Small intestine (tissue), 7 donors: ENCODE measurements at regions not wholly inside any gene's neighbourhood (a gene's known extent, or its start where the extent isn't known, plus 50 kb on each side); places are given as distances from the start of the nearest gene placed in this dataset.

Source experiments
- DNase-seq, 2 donors: peaks; one replicate each; pipeline versions ENCODE4 v3.0.0 to v3.0.0-alpha.2; 2013
- FAIRE-seq: peaks from 2 replicates; lab custom pipeline; 2012; peaks lifted over from hg19 to GRCh38; lab: Jason Lieb, UNC
- H3K27ac ChIP-seq, 3 donors: one replicate each; pipeline ENCODE4 v1.5.1; 2013; ENCODE audit warnings: low read length in 2 of 3, mild to moderate bottlenecking in 2 of 3, control low read depth in 1 of 3, inconsistent platforms in 1 of 3, low read depth in 1 of 3, moderate library complexity in 1 of 3
- H3K27me3 ChIP-seq, 3 donors: one replicate each; pipeline ENCODE4 v1.6.1; 2013; ENCODE audit warnings: low read length in 3 of 3, inconsistent platforms in 1 of 3; ENCODE audit not compliant: control insufficient read depth in 3 of 3, insufficient read depth in 3 of 3
- H3K36me3 ChIP-seq, 3 donors: one replicate each; pipeline ENCODE4 v1.6.1; 2013; ENCODE audit warnings: low read length in 3 of 3, inconsistent platforms in 1 of 3, low read depth in 1 of 3, mild to moderate bottlenecking in 1 of 3, moderate library complexity in 1 of 3; ENCODE audit not compliant: control insufficient read depth in 3 of 3, insufficient read depth in 2 of 3
- H3K4me1 ChIP-seq, 3 donors: one replicate each; pipeline ENCODE4 v1.6.1; 2013; ENCODE audit warnings: low read length in 2 of 3, inconsistent platforms in 1 of 3, low read depth in 1 of 3, mild to moderate bottlenecking in 1 of 3, moderate library complexity in 1 of 3; ENCODE audit not compliant: control insufficient read depth in 3 of 3, insufficient read depth in 2 of 3
- H3K4me3 ChIP-seq, 3 donors: one replicate each; pipeline ENCODE4 v1.5.1; 2013; ENCODE audit warnings: low read length in 3 of 3, control low read depth in 1 of 3, inconsistent platforms in 1 of 3, low read depth in 1 of 3, mild to moderate bottlenecking in 1 of 3, moderate library complexity in 1 of 3
- H3K9me3 ChIP-seq, 2 donors: one replicate each; pipeline ENCODE4 v1.6.1; 2013; ENCODE audit warnings: low read depth in 1 of 2, low read length in 1 of 2; ENCODE audit not compliant: control insufficient read depth in 2 of 2, insufficient read depth in 1 of 2
- WGBS, 3 donors: extraction: QIAGEN DNeasy Blood & Tissue Kit; methylation state at CpG; one replicate each; pipeline ENCODE4 v1.1.7; 2013; 5-methylcytosine and 5-hydroxymethylcytosine counted together
- donor health status: healthy with polysubstance abuse.
- donor health status: control.
- donor health status: control.
- donor health status: Bipolar disorder and iron deficiency.
- donor health status: healthy.

GRCh38 chr3:26064297-26064696 lies 274.4 kb downstream of the OXSM start:
- Histone ChIP-seq H3K27ac (no peak overlapping the region), H3K4me3 (no peak overlapping the region), H3K9me3 (no peaks in the 10 kb centered on the region), H3K4me1 (no peaks in the 10 kb centered on the region), H3K27me3 (no peaks in the 10 kb centered on the region), H3K36me3 (no peaks in the 10 kb centered on the region)
- WGBS, 3 donors: 92 to 93% (median 93%) methylated on average over 1 of the region's 1 CpG
- no peak for DNase-seq
- FAIRE-seq: no peak

- no peaks in the 10 kb centered on the region for H3K27me3 ChIP-seq
- no peak for FAIRE-seq
- DNase-seq: no peak
- no peak overlapping the region for H3K4me3 ChIP-seq
- 75 to 78% (median 78%) methylated on average over 4 of the region's 4 CpGs for WGBS, 3 donors
- H3K9me3 ChIP-seq: no peaks in the 10 kb centered on the region
- no peaks in the 10 kb centered on the region for H3K36me3 ChIP-seq
- no peaks in the 10 kb centered on the region for H3K4me1 ChIP-seq
- no peak overlapping the region for H3K27ac ChIP-seq
These were observed 279.0 kb downstream of the OXSM start for GRCh38 chr3:26068890-26069289.

- no peaks in the 10 kb centered on the region for H3K27me3 ChIP-seq
- no peak overlapping the region for H3K27ac ChIP-seq
- no peak overlapping the region for H3K4me3 ChIP-seq
- H3K36me3 ChIP-seq: no peaks in the 10 kb centered on the region
- 39 to 65% (median 61%) methylated on average over 1 of the region's 1 CpG for WGBS, 3 donors
- H3K4me1 ChIP-seq: no peaks in the 10 kb centered on the region
- DNase-seq (no peak), FAIRE-seq (no peak)
- H3K9me3 ChIP-seq: no peaks in the 10 kb centered on the region
These were observed 281.0 kb downstream of the OXSM start for GRCh38 chr3:26070854-26071253.

- FAIRE-seq: no peak
- H3K4me3 ChIP-seq: no peak overlapping the region
- H3K27me3 ChIP-seq: no peaks in the 10 kb centered on the region
- DNase-seq: no peak
- WGBS, 3 donors: 86 to 94% (median 91%) methylated on average over 1 of the region's 1 CpG
- H3K9me3 ChIP-seq: no peaks in the 10 kb centered on the region
- no peaks in the 10 kb centered on the region for H3K4me1 ChIP-seq
- no peak overlapping the region for H3K27ac ChIP-seq
- no peaks in the 10 kb centered on the region for H3K36me3 ChIP-seq
These were observed 284.2 kb downstream of the OXSM start for GRCh38 chr3:26074080-26074479.

GRCh38 chr3:26078539-26078938 lies 288.6 kb downstream of the OXSM start:
- 89 to 96% (median 91%) methylated on average over 1 of the region's 1 CpG for WGBS, 3 donors

GRCh38 chr3:26081166-26081565 lies 291.3 kb downstream of the OXSM start:
- Histone ChIP-seq H3K9me3 (no peaks in the 10 kb centered on the region), H3K27me3 (no peaks in the 10 kb centered on the region), H3K36me3 (no peaks in the 10 kb centered on the region), H3K4me3 (no peak overlapping the region), H3K27ac (no peak overlapping the region), H3K4me1 (no peaks in the 10 kb centered on the region)
- DNase-seq (no peak), FAIRE-seq (no peak)
- 83 to 95% (median 93%) methylated on average over 1 of the region's 1 CpG for WGBS, 3 donors

More at GRCh38 chr3:26078539-26078938, 288.6 kb downstream of the OXSM start:
- H3K27ac ChIP-seq: no peak overlapping the region
- no peak overlapping the region for H3K4me3 ChIP-seq
- H3K9me3 ChIP-seq: no peaks in the 10 kb centered on the region
- no peak for FAIRE-seq
- no peaks in the 10 kb centered on the region for H3K36me3 ChIP-seq
- DNase-seq: no peak
- H3K4me1 ChIP-seq: no peaks in the 10 kb centered on the region
- no peaks in the 10 kb centered on the region for H3K27me3 ChIP-seq

- H3K27me3 ChIP-seq: no peaks in the 10 kb centered on the region
- WGBS, 3 donors: 32 to 60% (median 49%) methylated on average over 1 of the region's 1 CpG
- no peak overlapping the region for H3K4me3 ChIP-seq
- H3K27ac ChIP-seq: no peak overlapping the region
- DNase-seq (no peak), FAIRE-seq (no peak)
- H3K9me3 ChIP-seq: no peaks in the 10 kb centered on the region
- H3K36me3 ChIP-seq: no peaks in the 10 kb centered on the region
- no peaks in the 10 kb centered on the region for H3K4me1 ChIP-seq
These were observed 291.9 kb downstream of the OXSM start for GRCh38 chr3:26081806-26082205.

GRCh38 chr3:26082911-26083310 lies 293.0 kb downstream of the OXSM start:
- Histone ChIP-seq H3K4me3 (no peak overlapping the region), H3K4me1 (no peaks in the 10 kb centered on the region), H3K27ac (no peak overlapping the region), H3K9me3 (peaks cover 0 to 8% of the 10 kb centered on the region in 2 donors), H3K36me3 (no peaks in the 10 kb centered on the region), H3K27me3 (no peaks in the 10 kb centered on the region)
- DNase-seq (no peak), FAIRE-seq (no peak)
- 71 to 86% (median 72%) methylated on average over 3 of the region's 3 CpGs for WGBS, 3 donors

GRCh38 chr3:26084629-26085028 lies 294.7 kb downstream of the OXSM start:
- no peak overlapping the region for H3K4me3 ChIP-seq
- H3K27ac ChIP-seq: no peak overlapping the region
- DNase-seq: no peak
- H3K36me3 ChIP-seq: no peaks in the 10 kb centered on the region
- H3K4me1 ChIP-seq: no peaks in the 10 kb centered on the region
- H3K27me3 ChIP-seq: no peaks in the 10 kb centered on the region
- WGBS, 3 donors: 49 to 79% (median 59%) methylated on average over 2 of the region's 2 CpGs
- peaks cover 0 to 9% of the 10 kb centered on the region in 2 donors for H3K9me3 ChIP-seq
- no peak for FAIRE-seq
